ENCODE measurements at regions not wholly inside any gene's neighbourhood (a gene's known extent, or its start where the extent isn't known, plus 50 kb on each side); places are given as distances from the start of the nearest gene placed in this dataset.
"Not testable (repeated sequence)": the region's sequence is repeated elsewhere in the genome, so short reads cannot be mapped to it uniquely, and the experiment has no call there.

- 88% methylated on average over 4 of the region's 4 CpGs for WGBS
- no peak overlapping the region for H3K4me3 ChIP-seq (ENCODE audit: low read depth in 1 of 3, low read length in 3 of 3)
- H3K36me3 ChIP-seq (ENCODE audit: control insufficient read depth in 4 of 4, insufficient read depth in 3 of 4, low read depth in 1 of 4, low read length in 3 of 4), result no peaks in the 10 kb centered on the region
- H3K9ac ChIP-seq (ENCODE audit: low read depth in 1 of 2, low read length in 2 of 2), result no peak overlapping the region
- DNase-seq (ENCODE audit: low spot score), result no peak
- no peak overlapping the region for H3K27ac ChIP-seq (ENCODE audit: low read depth in 1 of 2, low read length in 2 of 2)
- H3K27me3 ChIP-seq (ENCODE audit: control insufficient read depth in 4 of 4, insufficient read depth in 4 of 4, low read length in 3 of 4), result no peaks in the 10 kb centered on the region
- no peaks in the 10 kb centered on the region for H3K9me3 ChIP-seq (ENCODE audit: control insufficient read depth in 4 of 4, low read length in 3 of 4)
- no peaks in the 10 kb centered on the region for H3K4me1 ChIP-seq (ENCODE audit: control insufficient read depth in 4 of 4, insufficient read depth in 4 of 4, low read length in 3 of 4)
- TF ChIP-seq RAD21 (IDR thresholded peaks at IDR 0.05), result no peak
- TF ChIP-seq YY1 (IDR thresholded peaks at IDR 0.05), result no peak
- TF ChIP-seq NR2F2 (IDR thresholded peaks at IDR 0.05), result no peak
- TF ChIP-seq ZBTB33 (IDR thresholded peaks at IDR 0.05), result no peak
- no peak for TF ChIP-seq FOXA2 (IDR thresholded peaks at IDR 0.05)
- no peak for TF ChIP-seq REST (IDR thresholded peaks at IDR 0.05)
- TF ChIP-seq MAX (IDR thresholded peaks at IDR 0.05), result no peak
- TF ChIP-seq RXRA (IDR thresholded peaks at IDR 0.05), result no peak
- no peak for TF ChIP-seq TAF1 (conservative IDR thresholded peaks at IDR 0.05)
- no peak for TF ChIP-seq GABPA (IDR thresholded peaks at IDR 0.05 in 1 of 2, conservative IDR thresholded peaks at IDR 0.05 in 1 of 2)
Measured at GRCh38 chr4:23021040-23021439, 328.3 kb downstream of the GBA3 start.

GRCh38 chr4:23020399-23020798 is 327.7 kb downstream of the GBA3 start:
- not testable (repeated sequence) for H3K27ac ChIP-seq (ENCODE audit: low read depth in 1 of 2, low read length in 2 of 2); H3K27me3 ChIP-seq (ENCODE audit: control insufficient read depth in 4 of 4, insufficient read depth in 4 of 4, low read length in 3 of 4); H3K4me1 ChIP-seq (ENCODE audit: control insufficient read depth in 4 of 4, insufficient read depth in 4 of 4, low read length in 3 of 4); H3K4me3 ChIP-seq (ENCODE audit: low read depth in 1 of 3, low read length in 3 of 3); H3K36me3 ChIP-seq (ENCODE audit: control insufficient read depth in 4 of 4, insufficient read depth in 3 of 4, low read depth in 1 of 4, low read length in 3 of 4); H3K9ac ChIP-seq (ENCODE audit: low read depth in 1 of 2, low read length in 2 of 2); DNase-seq (ENCODE audit: low spot score); H3K9me3 ChIP-seq (ENCODE audit: control insufficient read depth in 4 of 4, low read length in 3 of 4)
- WGBS, result 84% methylated on average over 4 of the region's 4 CpGs

GRCh38 chr4:23016981-23017380 is 324.2 kb downstream of the GBA3 start:
- Histone ChIP-seq H3K4me1 (ENCODE audit: control insufficient read depth in 4 of 4, insufficient read depth in 4 of 4, low read length in 3 of 4) (no peaks in the 10 kb centered on the region), H3K4me3 (ENCODE audit: low read depth in 1 of 3, low read length in 3 of 3) (no peak overlapping the region), H3K27me3 (ENCODE audit: control insufficient read depth in 4 of 4, insufficient read depth in 4 of 4, low read length in 3 of 4) (no peaks in the 10 kb centered on the region), H3K27ac (ENCODE audit: low read depth in 1 of 2, low read length in 2 of 2) (no peak overlapping the region), H3K9me3 (ENCODE audit: control insufficient read depth in 4 of 4, low read length in 3 of 4) (no peaks in the 10 kb centered on the region), H3K36me3 (ENCODE audit: control insufficient read depth in 4 of 4, insufficient read depth in 3 of 4, low read depth in 1 of 4, low read length in 3 of 4) (no peaks in the 10 kb centered on the region), H3K9ac (ENCODE audit: low read depth in 1 of 2, low read length in 2 of 2) (no peak overlapping the region)
- TF ChIP-seq EGR1 (IDR thresholded peaks at IDR 0.05; ENCODE audit: low read depth in 2 of 2) (no peak), RAD21 (IDR thresholded peaks at IDR 0.05) (no peak), FOXA2 (IDR thresholded peaks at IDR 0.05) (no peak), RXRA (IDR thresholded peaks at IDR 0.05) (no peak), MAX (IDR thresholded peaks at IDR 0.05) (no peak), REST (IDR thresholded peaks at IDR 0.05) (no peak), YY1 (IDR thresholded peaks at IDR 0.05) (no peak), TAF1 (conservative IDR thresholded peaks at IDR 0.05) (no peak), SP1 (IDR thresholded peaks at IDR 0.05) (no peak), ZBTB33 (IDR thresholded peaks at IDR 0.05) (no peak), FOXA1 (IDR thresholded peaks at IDR 0.05) (no peak), NR2F2 (IDR thresholded peaks at IDR 0.05) (no peak), ATF3 (IDR thresholded peaks at IDR 0.05) (no peak), HNF4G (IDR thresholded peaks at IDR 0.05) (no peak)
- WGBS, result 96% methylated on average over 1 of the region's 1 CpG
- no peak for DNase-seq (ENCODE audit: low spot score)
